DND-41 (cell line): ENCODE measurements at regions not wholly inside any gene's neighbourhood (a gene's known extent, or its start where the extent isn't known, plus 50 kb on each side); places are given as distances from the start of the nearest gene placed in this dataset.

ENCODE experiments used
- CTCF ChIP-seq: IDR thresholded peaks from 2 replicates; pipeline ENCODE4 v1.5.1; 2012; ENCODE audit warnings: borderline replicate concordance, low read length, moderate library complexity, mild to moderate bottlenecking; ENCODE audit not compliant: poor library complexity, severe bottlenecking; ENCODE audit errors: extremely low read depth
- EZH2 ChIP-seq: IDR thresholded peaks from 3 replicates; pipeline ENCODE4 v1.6.1; 2012; ENCODE audit warnings: borderline replicate concordance, low read depth, mild to moderate bottlenecking, moderate library complexity, low read length, inconsistent platforms; ENCODE audit not compliant: severe bottlenecking

- TF ChIP-seq EZH2 = no peak
- TF ChIP-seq CTCF = no peak
These were observed 137.9 kb downstream of the PJA1 start for GRCh38 chrX:69027181-69028005.
